PFSK-1 (cell line): ENCODE measurements at regions not wholly inside any gene's neighbourhood (a gene's known extent, or its start where the extent isn't known, plus 50 kb on each side); places are given as distances from the start of the nearest gene placed in this dataset.

ENCODE experiments used
- FOXP2 ChIP-seq: optimal IDR thresholded peaks from 2 replicates; pipeline ENCODE3; 2011; ENCODE audit warnings: borderline replicate concordance, control low read depth, inconsistent platforms; ENCODE audit not compliant: insufficient read depth; ENCODE audit errors: extremely low read length, extremely low read depth
- POLR2AphosphoS5 ChIP-seq: IDR thresholded peaks from 2 replicates; pipeline ENCODE4 v1.6.1; 2012; ENCODE audit warnings: low read depth, mild to moderate bottlenecking, control low read depth, low read length, moderate library complexity
- REST ChIP-seq, 2 experiments: IDR thresholded peaks; 2 replicates each; pipeline versions ENCODE4 v1.6.1 to v1.8.0; 2011 to 2012; ENCODE audit warnings: low read depth in 2 of 2, low read length in 2 of 2, control low read depth in 1 of 2, inconsistent platforms in 1 of 2, mild to moderate bottlenecking in 1 of 2, moderate library complexity in 1 of 2; ENCODE audit not compliant: insufficient read depth in 1 of 2
- SIN3A ChIP-seq: IDR thresholded peaks from 2 replicates; pipeline ENCODE4 v1.6.1; 2012; ENCODE audit warnings: mild to moderate bottlenecking, low read length, moderate library complexity, borderline replicate concordance; ENCODE audit not compliant: insufficient read depth
- TAF1 ChIP-seq: IDR thresholded peaks from 2 replicates; pipeline ENCODE4 v1.6.1; 2012; ENCODE audit warnings: low read length, control low read depth, borderline replicate concordance; ENCODE audit not compliant: insufficient read depth

- no peak for TF ChIP-seq TAF1
- TF ChIP-seq SIN3A = no peak
- no peak for TF ChIP-seq FOXP2
- TF ChIP-seq POLR2AphosphoS5 = no peak
- TF ChIP-seq REST (IDR thresholded peaks at IDR 0.05; ENCODE audit: insufficient read depth in 1 of 2, low read depth in 2 of 2, low read length in 2 of 2) = no peak
Observed at GRCh38 chr22:44369916-44370801, 57.4 kb upstream of the SHISAL1 start.

GRCh38 chr22:44369293-44369661 lies 56.5 kb upstream of the SHISAL1 start:
- TF ChIP-seq SIN3A (no peak), POLR2AphosphoS5 (no peak), TAF1 (no peak), FOXP2 (no peak), REST (IDR thresholded peaks at IDR 0.05; ENCODE audit: insufficient read depth in 1 of 2, low read depth in 2 of 2, low read length in 2 of 2) (no peak)

GRCh38 chr22:44368611-44369292 lies 56.0 kb upstream of the SHISAL1 start:
- TF ChIP-seq FOXP2 = no peak
- no peak for TF ChIP-seq POLR2AphosphoS5
- TF ChIP-seq SIN3A = no peak
- no peak for TF ChIP-seq TAF1
- TF ChIP-seq REST (IDR thresholded peaks at IDR 0.05; ENCODE audit: insufficient read depth in 1 of 2, low read depth in 2 of 2, low read length in 2 of 2) = no peak

GRCh38 chr22:44366372-44367300 lies 53.9 kb upstream of the SHISAL1 start:
- TF ChIP-seq POLR2AphosphoS5 (no peak), SIN3A (no peak)

- no peak for TF ChIP-seq REST (IDR thresholded peaks at IDR 0.05; ENCODE audit: insufficient read depth in 1 of 2, low read depth in 2 of 2, low read length in 2 of 2)
- TF ChIP-seq FOXP2 = no peak
- no peak for TF ChIP-seq POLR2AphosphoS5
Observed at GRCh38 chr22:44365832-44366231, 53.1 kb upstream of the SHISAL1 start.
